Left lobe of liver (tissue), 2 donors: ENCODE measurements at regions not wholly inside any gene's neighbourhood (a gene's known extent, or its start where the extent isn't known, plus 50 kb on each side); places are given as distances from the start of the nearest gene placed in this dataset.

ENCODE experiments used
- ATAC-seq: fragments of 200-7000 bp; cut with Tn5 transposase; one replicate; pipeline ENCODE4 v1.9.1; 2020; ENCODE audit warnings: mild to moderate bottlenecking, moderate library complexity
- DNase-seq: peaks from one replicate; pipeline ENCODE4 v3.0.0-alpha.2; 2020; ENCODE audit warnings: low spot score
- donor health status: DM: no; HTN: no; CAD: no; lungs with moderate emphysema.
- donor health status: DM: no; HTN: yes; CAD: no.

DNA sequence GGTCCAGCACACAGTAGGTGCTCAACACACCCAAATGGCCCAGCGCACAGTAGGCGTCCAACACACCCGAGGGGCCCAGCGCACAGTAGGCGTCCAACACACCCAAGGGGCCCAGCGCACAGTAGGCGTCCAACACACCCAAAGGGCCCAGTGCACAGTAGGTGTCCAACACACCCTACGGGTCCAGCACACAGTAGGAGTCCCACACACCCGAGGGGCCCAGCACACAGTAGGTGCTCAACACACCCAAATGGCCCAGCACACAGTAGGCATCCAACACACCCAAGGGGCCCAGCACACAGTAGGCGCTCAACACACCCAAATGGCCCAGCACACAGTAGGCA is 80.8 kb downstream of the FOXL3 start:
- ATAC-seq (no peak), DNase-seq (no peak)

DNA sequence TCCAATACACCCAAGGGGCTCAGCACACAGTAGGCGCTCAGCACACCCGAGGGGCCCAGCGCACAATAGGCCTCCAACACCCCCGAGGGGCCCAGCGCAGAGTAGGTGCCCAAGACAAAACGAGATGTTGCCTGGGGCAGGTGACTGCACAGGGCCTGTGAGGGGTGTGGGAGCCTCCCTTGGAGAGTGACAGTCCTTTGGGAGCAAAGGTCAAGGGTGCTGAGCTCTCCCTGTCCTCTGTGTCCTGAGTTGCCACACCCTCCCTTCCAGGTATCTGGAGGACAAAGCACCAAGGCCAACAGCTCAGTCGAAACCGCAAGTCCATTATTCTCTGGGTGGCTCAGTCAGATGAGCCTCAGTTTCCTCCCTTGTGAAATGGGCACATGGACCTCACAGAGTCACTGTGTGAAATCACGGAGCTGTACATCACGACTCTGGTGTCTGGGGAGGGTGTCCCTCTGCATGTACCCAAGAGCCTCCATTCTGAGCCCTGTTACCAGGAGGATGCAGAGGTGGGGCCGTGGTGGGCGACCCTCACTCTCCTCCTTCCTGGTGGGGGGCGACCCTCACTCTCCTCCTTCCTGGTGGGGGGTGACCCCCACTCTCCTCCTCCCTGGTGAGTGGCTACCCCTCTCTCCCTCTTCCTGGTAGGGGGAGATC is 81.3 kb downstream of the FOXL3 start:
- peak; percentile 38 for DNase-seq
- ATAC-seq, result peak; percentile 56

DNA sequence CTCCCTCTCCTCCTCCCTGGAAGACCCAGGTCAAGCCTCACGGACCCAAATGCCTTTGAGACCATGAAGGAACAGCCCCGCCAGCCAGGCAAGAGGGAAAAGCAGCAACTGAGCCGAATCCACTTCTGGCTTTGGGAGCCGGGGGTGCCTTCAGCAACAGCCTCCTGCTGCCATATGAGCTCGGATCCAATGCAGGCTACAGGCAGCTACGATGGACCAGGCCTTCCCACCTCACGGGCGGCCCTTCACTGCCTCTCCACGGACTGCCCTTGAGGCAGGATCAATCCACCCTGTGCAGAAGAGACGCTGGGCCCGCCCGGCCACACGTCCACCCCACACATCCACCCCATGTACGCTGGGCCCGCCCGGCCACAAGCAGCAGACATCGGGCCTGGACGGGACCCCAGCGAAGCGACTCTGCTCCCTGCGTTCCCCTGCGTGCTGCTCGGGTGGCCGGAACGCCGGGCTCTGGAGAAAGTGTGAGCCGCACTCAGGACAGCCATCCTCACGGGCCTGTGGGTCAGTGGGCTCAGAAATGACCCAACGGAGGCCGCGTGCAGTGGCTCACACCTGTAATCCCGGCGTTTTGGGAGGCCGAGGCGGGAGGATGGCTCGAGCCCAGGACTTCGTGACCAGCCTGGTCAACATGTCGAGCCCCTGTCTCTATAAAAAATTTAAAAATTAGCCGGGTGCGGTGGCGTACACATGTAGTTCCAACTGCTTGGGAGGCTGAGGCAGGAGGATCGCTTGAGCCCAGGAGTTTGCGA is 82.0 kb downstream of the FOXL3 start:
- no peak for ATAC-seq
- DNase-seq, result peak; percentile 40

DNA sequence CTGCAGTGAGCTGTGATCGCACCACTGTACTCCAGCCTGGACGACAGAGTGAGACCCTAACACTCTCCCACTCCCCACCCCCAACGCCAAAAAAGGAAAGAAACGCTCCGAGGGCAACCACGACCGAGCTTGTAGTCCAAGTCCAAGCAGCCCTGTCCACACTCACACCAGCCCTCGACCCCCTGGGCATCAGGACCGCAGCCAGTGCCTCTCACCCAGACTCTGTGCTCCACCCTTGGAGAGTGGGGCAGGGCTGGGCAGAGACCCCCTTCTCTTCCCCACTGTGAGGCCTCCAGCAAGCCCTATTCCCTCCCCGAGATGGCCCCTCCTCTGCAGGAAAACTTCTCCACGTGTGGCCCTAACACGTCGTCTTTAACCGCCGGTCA is 82.6 kb downstream of the FOXL3 start:
- ATAC-seq (no peak), DNase-seq (peak; percentile 37)

DNA sequence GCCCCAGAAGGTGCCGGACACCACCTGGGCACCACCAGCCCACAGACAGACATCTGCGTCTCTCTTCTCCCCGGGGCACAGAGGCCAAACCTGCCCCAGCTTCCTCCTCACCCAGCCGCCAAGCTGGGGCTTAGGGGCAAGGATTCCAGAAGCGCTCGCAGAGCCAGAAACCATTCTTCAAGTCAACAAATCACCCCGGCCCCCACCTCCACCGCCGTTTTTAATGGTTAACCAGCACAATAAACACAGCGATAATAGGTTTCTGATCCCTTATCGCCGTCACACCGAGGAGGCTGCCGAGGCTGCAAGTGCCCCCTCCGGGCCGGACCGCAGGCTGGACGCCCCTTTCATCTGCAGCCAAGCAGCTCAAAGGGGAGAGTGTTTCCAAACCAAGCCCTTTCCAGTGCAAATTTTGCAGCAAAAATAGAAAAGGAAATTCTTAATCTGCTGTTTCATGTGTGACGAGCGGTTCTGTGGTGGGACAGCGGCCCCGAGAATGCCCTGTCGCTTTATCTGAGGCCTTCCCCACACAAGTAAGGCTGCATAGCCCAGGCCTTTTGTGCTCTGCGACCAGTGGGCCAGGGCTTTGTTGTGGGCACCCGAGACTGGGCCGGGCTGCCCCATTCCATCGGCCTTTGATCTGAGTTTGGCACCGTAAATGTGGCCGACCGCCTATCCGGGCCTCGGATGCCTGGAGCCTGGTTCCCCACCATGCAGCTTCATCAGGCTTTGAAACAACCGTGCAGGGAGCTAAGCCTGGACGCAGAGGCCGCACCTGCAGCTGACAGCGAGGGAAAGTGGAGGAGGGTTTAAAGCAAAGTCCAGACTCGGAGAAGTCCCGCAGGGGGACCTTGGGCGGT is 83.2 kb downstream of the FOXL3 start:
- peak; percentile 69 for ATAC-seq
- peak; percentile 56 for DNase-seq

DNA sequence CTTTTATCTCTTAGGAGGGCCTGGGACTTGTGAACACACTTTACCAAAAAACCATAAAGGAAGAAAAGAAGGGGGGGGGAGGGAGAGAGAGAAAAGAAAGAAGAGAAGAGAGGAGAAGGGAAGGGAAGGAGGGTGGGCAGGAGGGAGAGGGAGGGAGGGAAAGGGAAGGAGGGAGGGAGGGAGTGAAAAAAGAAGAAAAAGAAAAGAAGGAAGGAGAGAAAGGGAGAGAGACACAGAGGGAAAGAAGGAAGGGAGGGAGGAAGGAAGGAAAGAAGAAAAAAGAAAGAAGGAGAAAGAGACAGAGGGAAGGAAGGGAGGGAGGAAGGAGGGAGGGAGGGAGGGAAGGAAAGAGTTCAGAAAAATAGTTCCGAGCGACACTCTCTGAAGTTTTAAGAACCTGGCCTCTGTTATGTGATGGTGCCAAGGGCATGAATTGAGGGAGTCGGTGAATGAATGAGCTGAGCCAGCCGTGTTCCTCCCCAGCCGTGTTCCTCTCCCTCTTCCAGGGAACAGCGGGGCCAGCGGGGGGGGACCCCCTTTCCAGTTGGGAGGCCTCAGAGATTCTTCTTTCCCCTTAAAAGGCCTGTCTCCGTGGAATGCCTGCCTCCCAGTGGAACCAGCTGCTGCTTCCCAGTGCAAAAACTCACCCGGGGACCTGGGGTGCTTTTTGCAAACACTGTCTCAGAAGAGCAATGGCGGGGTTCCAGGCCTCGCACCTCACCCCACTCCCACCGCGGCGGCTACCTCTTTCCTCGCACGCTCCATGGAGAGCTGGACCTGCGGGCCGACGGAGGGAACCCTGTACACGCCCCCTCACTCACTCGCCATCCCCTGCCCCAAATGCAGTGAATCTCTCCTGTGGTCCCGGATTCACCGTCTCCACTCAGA is 84.1 kb downstream of the FOXL3 start:
- DNase-seq, result peak; percentile 43
- ATAC-seq, result no peak

GRCh38 chr7:374706-375311 is 84.8 kb downstream of the FOXL3 start:
- no peak for ATAC-seq

GRCh38 chr7:375321-375831 is 85.4 kb downstream of the FOXL3 start:
- DNase-seq, result peak; percentile 27

More at GRCh38 chr7:374706-375311, 84.8 kb downstream of the FOXL3 start:
- DNase-seq, result peak; percentile 37

GRCh38 chr7:375901-376305 is 85.9 kb downstream of the FOXL3 start:
- DNase-seq, result peak; percentile 40
- ATAC-seq, result no peak

More at GRCh38 chr7:375321-375831, 85.4 kb downstream of the FOXL3 start:
- ATAC-seq, result no peak

GRCh38 chr7:376306-377079 is 86.5 kb downstream of the FOXL3 start:
- no peak for ATAC-seq
- DNase-seq, result peak; percentile 40

GRCh38 chr7:377080-378040 is 87.4 kb downstream of the FOXL3 start:
- no peak for ATAC-seq
- DNase-seq, result peak; percentile 37

DNA sequence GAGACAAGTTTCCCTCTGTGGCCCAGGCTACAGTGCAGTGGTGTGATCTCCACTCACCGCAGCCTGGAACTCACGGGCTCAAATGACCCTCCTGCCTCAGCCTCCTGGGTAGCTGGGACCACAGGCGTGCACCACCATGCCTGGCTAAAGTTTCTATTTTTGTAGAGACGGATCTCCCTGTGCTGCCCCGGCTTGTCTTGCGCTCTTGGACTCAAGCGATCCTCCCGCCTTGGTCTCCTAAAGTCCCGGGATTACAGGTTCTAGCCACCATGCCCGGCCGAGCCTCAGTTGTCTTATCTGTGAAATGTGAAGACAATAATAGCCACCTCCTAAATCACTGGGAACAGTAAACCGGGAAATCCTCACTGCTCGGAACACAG is 88.1 kb downstream of the FOXL3 start:
- no peak for ATAC-seq
- DNase-seq, result no peak

DNA sequence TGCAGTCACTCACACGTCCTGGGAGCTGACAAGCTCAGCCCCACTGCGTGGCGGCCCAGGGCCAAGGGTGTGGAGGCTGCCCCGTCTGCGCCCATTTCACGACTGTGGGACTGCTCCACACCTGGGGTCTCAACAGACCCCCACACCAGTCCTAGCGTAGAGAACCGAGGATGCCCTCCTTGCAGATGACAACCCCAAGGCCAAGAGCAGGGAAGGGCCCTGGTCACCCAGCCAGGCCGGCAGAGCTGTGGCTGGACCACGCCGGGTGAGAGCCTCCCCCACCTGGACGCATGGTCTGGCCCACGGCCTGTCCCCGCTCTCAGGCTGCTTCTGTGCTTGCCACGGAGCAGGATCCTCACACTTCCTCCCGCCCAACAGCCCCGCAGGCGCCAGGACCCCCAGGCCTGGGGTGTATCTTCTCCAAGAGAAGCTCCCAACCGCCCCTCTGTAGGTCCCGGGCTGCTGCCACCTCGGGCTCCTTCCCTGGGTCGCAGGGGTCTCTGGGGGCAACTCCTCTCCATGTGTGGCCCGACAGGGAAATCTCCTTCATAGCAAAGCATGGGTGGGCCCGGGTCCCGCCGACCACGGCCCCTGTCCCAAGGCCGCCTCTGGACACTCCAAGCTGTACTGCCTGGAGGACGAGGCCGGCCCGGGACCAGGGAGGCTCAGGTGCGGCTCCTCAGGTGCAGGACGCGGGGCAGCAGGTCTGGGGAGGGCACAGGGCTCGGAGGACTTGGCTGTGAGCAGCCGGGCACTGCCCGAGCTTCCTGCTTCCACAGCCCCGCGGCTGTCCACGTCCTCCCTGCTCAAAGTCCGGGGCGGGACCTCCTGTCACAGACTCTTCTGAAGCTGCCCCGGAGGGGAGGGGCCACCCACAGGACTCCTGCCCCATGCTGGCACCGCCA is 88.8 kb downstream of the FOXL3 start:
- DNase-seq (peak; percentile 43), ATAC-seq (no peak)

DNA sequence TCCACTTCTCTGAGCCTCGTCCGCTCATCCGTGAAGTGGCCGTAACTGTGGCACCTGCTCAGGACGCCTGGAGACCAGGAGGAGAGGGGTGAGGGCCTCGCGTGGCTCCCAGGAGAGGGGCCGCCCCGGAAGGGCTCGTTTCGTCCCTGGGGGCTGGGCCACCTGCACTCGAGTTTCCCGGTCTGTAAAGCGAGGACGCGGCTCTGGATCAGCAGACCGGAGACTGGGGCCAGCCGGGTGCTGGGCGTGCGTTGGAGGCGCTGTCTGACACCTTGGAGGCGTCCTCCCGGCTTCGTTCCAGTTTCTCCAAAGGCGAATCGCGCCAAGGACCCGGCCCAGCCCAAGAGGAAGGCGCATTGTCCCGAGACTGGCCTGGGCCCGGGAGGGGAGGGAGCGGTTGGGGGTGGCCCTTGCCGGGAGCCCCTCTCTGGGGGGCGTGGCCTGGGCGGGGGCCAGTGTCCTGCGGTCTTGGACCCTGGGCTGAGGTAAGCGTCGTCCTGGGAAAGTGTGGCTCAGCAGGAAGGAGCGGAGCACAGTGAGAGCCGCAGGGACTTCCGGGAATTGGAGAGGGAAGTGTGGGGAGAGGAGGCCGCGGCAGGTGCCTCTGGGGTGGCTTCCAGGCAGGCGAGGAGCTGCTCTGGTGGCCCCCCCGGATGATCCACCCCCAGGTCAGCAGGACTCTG is 89.6 kb downstream of the FOXL3 start:
- DNase-seq (peak; percentile 40), ATAC-seq (no peak)

- peak; percentile 37 for DNase-seq
- ATAC-seq, result no peak
Observed at GRCh38 chr7:380139-380485, 90.1 kb downstream of the FOXL3 start.

DNA sequence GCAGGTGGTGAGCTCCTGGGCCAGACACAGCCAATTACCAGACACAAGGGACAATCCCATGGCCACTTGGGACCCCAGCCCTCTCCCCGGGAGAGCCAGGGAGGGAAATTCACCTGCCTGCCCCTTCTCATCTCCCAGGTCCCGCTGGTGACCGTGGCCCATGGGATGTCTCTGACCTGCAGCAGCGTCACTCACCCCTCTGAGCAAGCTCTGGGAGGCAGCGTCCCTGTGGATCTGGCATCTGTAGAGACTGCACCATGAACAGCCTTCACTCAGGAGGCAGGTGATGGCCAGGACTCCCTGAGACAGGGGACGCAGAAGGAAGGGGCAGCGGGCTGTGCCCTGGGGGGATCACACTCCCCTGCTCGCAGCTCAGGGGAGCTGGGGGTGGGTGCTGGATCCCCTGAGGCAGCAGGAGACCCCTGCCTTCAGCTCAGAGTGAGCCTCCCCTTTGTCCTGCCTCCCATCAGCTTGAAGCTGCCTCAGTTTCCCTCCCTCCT is 90.8 kb downstream of the FOXL3 start:
- no peak for DNase-seq
- no peak for ATAC-seq
